ENCODE measurements at regions not wholly inside any gene's neighbourhood (a gene's known extent, or its start where the extent isn't known, plus 50 kb on each side); places are given as distances from the start of the nearest gene placed in this dataset.

DNA sequence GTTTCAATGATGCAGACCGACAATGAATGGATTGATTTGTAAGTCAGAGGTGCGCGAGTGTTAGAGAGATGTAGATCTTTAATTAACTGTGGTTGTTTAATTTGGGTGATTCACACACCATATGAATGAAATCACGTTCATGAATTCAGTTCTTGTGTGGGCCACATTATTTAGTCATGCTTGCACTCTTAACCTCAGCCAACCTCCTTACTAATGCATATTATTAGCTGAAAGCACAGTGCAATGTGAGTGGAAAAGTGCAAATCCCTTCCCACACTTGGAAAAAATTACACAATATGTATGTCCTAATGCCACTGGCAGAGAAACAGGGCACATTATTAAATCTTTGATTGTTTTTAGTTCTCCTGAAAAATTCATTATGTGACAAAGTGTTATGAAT, 512.5 kb downstream of the BCKDHB start:
- WGBS = 69% methylated on average over 4 of the region's 4 CpGs
- H3K4me3 ChIP-seq = no peak overlapping the region
- intact Hi-C loops (cut with DNase I) = no loop called here
- no peak for DNase-seq (ENCODE audit: low spot score)
- no peaks in the 10 kb centered on the region for H3K4me1 ChIP-seq (replicated peaks)
- H3K36me3 ChIP-seq = no peaks in the 10 kb centered on the region
- no peak overlapping the region for H3K27ac ChIP-seq
- TF ChIP-seq POLR2AphosphoS5 (IDR thresholded peaks at IDR 0.05) (no peak), POLR2A (IDR thresholded peaks at IDR 0.05) (no peak)
- TF ChIP-seq, protein P1, sequence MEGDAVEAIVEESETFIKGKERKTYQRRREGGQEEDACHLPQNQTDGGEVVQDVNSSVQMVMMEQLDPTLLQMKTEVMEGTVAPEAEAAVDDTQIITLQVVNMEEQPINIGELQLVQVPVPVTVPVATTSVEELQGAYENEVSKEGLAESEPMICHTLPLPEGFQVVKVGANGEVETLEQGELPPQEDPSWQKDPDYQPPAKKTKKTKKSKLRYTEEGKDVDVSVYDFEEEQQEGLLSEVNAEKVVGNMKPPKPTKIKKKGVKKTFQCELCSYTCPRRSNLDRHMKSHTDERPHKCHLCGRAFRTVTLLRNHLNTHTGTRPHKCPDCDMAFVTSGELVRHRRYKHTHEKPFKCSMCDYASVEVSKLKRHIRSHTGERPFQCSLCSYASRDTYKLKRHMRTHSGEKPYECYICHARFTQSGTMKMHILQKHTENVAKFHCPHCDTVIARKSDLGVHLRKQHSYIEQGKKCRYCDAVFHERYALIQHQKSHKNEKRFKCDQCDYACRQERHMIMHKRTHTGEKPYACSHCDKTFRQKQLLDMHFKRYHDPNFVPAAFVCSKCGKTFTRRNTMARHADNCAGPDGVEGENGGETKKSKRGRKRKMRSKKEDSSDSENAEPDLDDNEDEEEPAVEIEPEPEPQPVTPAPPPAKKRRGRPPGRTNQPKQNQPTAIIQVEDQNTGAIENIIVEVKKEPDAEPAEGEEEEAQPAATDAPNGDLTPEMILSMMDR (IDR thresholded peaks at IDR 0.05) = no peak
- H3K9me3 ChIP-seq = no peaks in the 10 kb centered on the region
- no peaks in the 10 kb centered on the region for H3K27me3 ChIP-seq (replicated peaks; ENCODE audit: insufficient read depth)

DNA sequence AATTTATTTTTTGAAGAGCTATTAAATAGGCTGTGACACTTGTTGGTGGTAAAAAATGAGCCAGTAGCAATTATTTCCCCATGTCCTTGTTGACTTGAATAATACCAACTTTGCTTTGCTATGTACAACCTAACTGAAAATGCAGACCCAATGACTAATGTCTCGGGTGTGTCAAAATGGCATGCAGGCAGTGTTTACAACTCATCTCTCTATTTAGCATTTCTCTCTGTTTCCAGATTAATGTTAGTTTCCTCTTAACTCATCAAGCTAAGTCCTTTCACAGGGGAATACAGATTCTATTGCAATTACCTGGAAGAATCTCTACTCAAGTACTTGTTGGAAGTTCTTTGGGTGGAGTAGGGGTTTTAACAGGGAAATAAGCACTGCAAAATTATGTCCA, 504.4 kb downstream of the BCKDHB start:
- DNase-seq (ENCODE audit: low spot score) = no peak
- H3K27me3 ChIP-seq (replicated peaks; ENCODE audit: insufficient read depth) = no peaks in the 10 kb centered on the region
- no peaks in the 10 kb centered on the region for H3K4me1 ChIP-seq (replicated peaks)
- TF ChIP-seq POLR2A (IDR thresholded peaks at IDR 0.05) (no peak), POLR2AphosphoS5 (IDR thresholded peaks at IDR 0.05) (no peak)
- TF ChIP-seq, protein P1 (IDR thresholded peaks at IDR 0.05) = no peak
- H3K9me3 ChIP-seq = no peaks in the 10 kb centered on the region
- no peaks in the 10 kb centered on the region for H3K36me3 ChIP-seq
- no peak overlapping the region for H3K27ac ChIP-seq
- intact Hi-C loops (cut with DNase I) = no loop called here
- H3K4me3 ChIP-seq = no peak overlapping the region
- WGBS = 52% methylated on average over 1 of the region's 1 CpG

DNA sequence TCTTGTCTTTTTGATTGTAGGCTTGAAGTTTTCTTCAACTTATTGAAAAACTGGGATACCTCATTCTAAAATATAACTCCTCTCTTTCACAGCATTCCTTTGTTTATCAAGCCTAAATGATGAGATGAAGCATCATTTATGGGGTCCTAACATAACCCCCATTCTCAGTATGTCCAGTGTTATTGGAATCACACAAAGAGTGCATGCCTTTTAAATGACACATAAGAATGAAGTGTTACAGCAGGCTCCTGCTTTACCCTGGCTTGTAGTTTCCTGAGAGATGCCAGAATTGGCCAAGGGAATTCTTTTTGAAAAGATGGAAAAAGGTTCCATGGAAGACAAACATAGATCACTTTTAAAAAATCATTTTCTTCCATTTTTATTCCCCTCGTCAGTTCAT, 502.4 kb downstream of the BCKDHB start:
- TF ChIP-seq POLR2A (IDR thresholded peaks at IDR 0.05) = no peak
- TF ChIP-seq, protein P1 (IDR thresholded peaks at IDR 0.05) = no peak
- no peak for TF ChIP-seq POLR2AphosphoS5 (IDR thresholded peaks at IDR 0.05)
- 87% methylated on average over 1 of the region's 1 CpG for WGBS
- intact Hi-C loops (cut with DNase I) = loop anchor here (5.0 to 10.0 kb wide), 2 partner anchors 474 to 1143 kb away; partner anchors contain the start of gene TENT5A

DNA sequence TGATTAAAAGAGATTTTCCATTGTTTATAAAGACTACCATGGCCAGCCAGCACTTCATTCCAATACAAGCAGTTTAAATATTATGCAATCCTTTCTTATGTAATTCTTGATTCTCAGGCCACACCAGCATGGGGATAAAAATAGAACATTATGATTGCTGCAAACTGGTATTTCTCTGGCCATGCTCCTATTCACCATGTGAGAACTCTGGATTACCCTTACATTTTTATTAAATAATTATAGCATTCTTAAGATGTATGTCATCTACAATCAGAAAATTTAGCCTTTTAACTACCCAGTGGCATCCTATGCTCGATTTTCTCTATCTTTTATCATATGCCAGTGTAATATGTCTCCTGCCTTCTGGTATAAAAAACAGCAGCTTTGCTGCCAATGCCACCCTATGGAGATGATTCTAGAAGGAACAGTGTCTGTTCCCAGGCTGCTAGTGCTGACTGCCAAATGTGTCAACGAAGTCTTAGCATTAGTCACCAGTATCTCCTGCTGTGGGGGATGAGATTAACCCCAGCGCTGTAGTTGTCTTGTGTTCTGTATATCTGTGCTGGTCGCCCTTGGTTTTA, 501.4 kb downstream of the BCKDHB start:
- Histone ChIP-seq H3K4me1 (replicated peaks) (no peaks in the 10 kb centered on the region), H3K4me3 (no peak overlapping the region), H3K36me3 (no peaks in the 10 kb centered on the region), H3K27me3 (replicated peaks; ENCODE audit: insufficient read depth) (no peaks in the 10 kb centered on the region), H3K9me3 (no peaks in the 10 kb centered on the region), H3K27ac (no peak overlapping the region)
- 64% methylated on average over 4 of the region's 4 CpGs for WGBS
- no peak for TF ChIP-seq POLR2A (IDR thresholded peaks at IDR 0.05)
- TF ChIP-seq POLR2AphosphoS5 (IDR thresholded peaks at IDR 0.05) = no peak
- TF ChIP-seq, protein P1 (IDR thresholded peaks at IDR 0.05) = no peak
- DNase-seq (ENCODE audit: low spot score) = no peak
- intact Hi-C loops (cut with DNase I) = loop anchor here (5.0 to 10.0 kb wide), 2 partner anchors 473 to 1144 kb away; partner anchors contain the start of gene TENT5A

More for the DNA sequence above, 502.4 kb downstream of the BCKDHB start:
- Histone ChIP-seq H3K36me3 (no peaks in the 10 kb centered on the region), H3K4me1 (replicated peaks) (no peaks in the 10 kb centered on the region), H3K27ac (no peak overlapping the region), H3K4me3 (no peak overlapping the region), H3K27me3 (replicated peaks; ENCODE audit: insufficient read depth) (no peaks in the 10 kb centered on the region), H3K9me3 (no peaks in the 10 kb centered on the region)
- DNase-seq (ENCODE audit: low spot score) = no peak

Data from prostate gland (tissue), 2 donors.